AG04450 (cell line): ENCODE measurements at regions not wholly inside any gene's neighbourhood (a gene's known extent, or its start where the extent isn't known, plus 50 kb on each side); places are given as distances from the start of the nearest gene placed in this dataset.

Experiments used
- CTCF ChIA-PET: fragments of 300-600, 350-600 bp; formaldehyde crosslinking; extraction: SDS; loops from one replicate; lab custom pipeline; 2022; ENCODE audit warnings: antibody characterized with exemption, inconsistent platforms; lab: Charles Lee
- POLR2A ChIA-PET: fragments of 350-600 bp; formaldehyde crosslinking; extraction: SDS; loops from one replicate; lab custom pipeline; 2021; ENCODE audit warnings: antibody characterized with exemption, inconsistent platforms; lab: Yijun Ruan, JAX
- DNase-seq: peaks from one replicate; pipeline ENCODE4 v3.0.0-alpha.2; 2011; ENCODE audit warnings: low read depth, low spot score
- H3K27ac ChIP-seq: one replicate; pipeline ENCODE4 v1.5.1; 2012; ENCODE audit warnings: low read depth, low read length, control low read depth
- H3K27me3 ChIP-seq: one replicate; pipeline ENCODE4 v1.6.0; 2012; ENCODE audit warnings: low read length; ENCODE audit not compliant: control insufficient read depth, insufficient read depth
- H3K4me3 ChIP-seq: 2 replicates; pipeline ENCODE4 v1.5.1; 2011; ENCODE audit warnings: mild to moderate bottlenecking, low read depth, low read length, control low read depth
- H3K9me3 ChIP-seq: 2 replicates; pipeline ENCODE4 v1.5.1; 2012; ENCODE audit warnings: low read length; ENCODE audit not compliant: control insufficient read depth, insufficient read depth
- CTCF ChIP-seq: IDR thresholded peaks from 2 replicates; pipeline ENCODE4 v1.5.1; 2011; ENCODE audit warnings: low read depth, low read length, control low read depth, inconsistent platforms

DNA sequence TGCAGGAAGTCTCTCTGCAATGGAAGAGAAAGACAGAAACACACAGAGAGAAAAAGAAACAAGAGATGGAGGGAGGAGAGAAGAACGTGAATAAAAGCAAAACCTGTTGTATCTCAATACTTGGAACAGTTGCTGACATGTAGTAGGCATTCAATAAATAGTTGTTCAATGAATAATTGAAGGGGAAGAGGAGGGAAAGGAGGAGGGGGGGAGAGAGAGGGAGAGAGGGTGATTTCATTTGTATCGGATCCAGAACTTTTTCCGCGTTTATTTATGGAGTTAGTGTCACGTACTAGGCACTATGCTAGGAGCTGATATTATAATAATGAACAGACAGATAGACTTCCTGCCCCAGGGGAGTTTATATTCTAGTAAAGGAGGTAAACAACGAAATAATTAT lies 144.1 kb downstream of the OMA1 start:
- Histone ChIP-seq H3K27ac (no peak overlapping the region), H3K4me3 (no peak overlapping the region), H3K27me3 (no peaks in the 10 kb centered on the region), H3K9me3 (no peaks in the 10 kb centered on the region)
- ChIA-PET POLR2A (no interaction called here), CTCF (no interaction called here)
- DNase-seq = no peak
- TF ChIP-seq CTCF = no peak

GRCh38 chr1:58401991-58402390 lies 144.5 kb downstream of the OMA1 start:
- ChIA-PET POLR2A (no interaction called here), CTCF (no interaction called here)
- TF ChIP-seq CTCF = no peak
- H3K27me3 ChIP-seq = no peaks in the 10 kb centered on the region
- H3K9me3 ChIP-seq = no peaks in the 10 kb centered on the region
- DNase-seq = no peak
- H3K4me3 ChIP-seq = no peak overlapping the region
- no peak overlapping the region for H3K27ac ChIP-seq

DNA sequence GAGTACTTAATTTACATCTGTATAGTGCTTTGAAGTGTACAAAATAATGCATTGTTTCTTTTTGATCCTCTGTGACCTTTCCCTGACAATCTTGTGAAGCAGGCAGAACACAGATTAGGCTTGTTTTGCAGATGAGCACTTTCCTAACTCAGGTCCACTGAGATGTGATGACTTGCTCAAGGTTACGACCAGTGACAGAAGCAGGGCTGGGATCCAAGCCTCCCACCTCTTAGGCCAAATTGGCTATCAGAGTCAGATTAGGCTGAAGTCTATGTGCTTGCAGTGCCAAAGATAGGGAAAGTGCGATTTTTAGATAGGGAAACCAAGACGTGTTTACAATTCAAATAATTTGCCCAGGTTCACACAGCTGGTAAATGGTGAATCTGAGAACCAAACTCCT lies 147.3 kb downstream of the OMA1 start:
- POLR2A ChIA-PET = no interaction called here
- H3K27ac ChIP-seq = no peak overlapping the region
- no peak overlapping the region for H3K4me3 ChIP-seq
- no peaks in the 10 kb centered on the region for H3K27me3 ChIP-seq
- DNase-seq = no peak
- no peak for TF ChIP-seq CTCF
- CTCF ChIA-PET = no interaction called here
- no peaks in the 10 kb centered on the region for H3K9me3 ChIP-seq

DNA sequence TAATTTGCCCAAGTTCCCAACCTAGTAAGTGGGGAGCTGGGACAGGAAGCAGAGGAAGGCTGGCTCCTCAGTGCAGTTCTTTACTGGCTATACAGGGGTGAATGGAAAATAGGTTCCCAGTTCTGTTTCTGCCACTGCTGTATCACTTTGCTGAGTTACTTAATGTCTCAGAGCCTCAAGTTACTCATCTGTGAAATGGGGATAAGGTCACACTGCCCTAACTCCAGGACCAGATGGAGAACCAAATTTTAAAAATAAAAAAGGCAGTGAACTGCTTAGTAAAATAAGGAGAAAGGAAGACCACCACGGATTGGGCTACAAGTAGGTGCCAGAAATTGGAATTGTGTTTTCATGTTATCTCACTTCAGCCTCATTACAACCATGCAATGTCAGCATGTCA lies 147.8 kb downstream of the OMA1 start:
- Histone ChIP-seq H3K27ac (no peak overlapping the region), H3K4me3 (no peak overlapping the region), H3K27me3 (no peaks in the 10 kb centered on the region), H3K9me3 (no peaks in the 10 kb centered on the region)
- ChIA-PET CTCF (no interaction called here), POLR2A (no interaction called here)
- no peak for TF ChIP-seq CTCF
- DNase-seq = no peak

DNA sequence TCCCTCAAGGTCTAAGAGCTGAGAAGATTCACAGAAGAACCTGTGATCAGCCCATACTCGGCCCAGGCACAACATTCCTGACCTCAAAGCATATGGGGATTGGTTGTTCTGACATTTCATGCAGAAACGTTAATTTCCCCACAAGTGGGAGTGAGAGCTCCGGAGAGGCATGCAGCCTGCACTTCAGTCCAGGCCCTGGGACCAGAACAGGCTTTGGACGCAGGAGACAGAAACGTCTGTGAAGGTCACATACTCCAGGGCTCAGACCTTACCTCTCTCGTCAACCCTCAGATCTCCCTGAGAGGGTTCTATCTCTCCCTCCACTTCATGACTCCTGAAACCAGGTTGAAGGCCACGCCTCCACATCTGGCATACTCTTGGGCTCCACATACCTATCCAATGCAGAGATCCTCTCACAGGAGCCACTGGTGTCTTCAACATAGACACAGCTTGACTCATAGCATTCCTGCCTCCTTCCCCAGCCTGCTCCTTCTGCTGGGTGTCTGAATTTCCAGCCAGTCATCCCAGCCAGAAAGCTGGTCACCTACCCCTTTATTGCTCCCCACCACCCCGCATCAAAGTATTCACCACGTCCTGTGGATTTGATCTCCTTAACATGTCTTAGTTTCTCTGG lies 149.2 kb downstream of the OMA1 start:
- no peak overlapping the region for H3K27ac ChIP-seq
- H3K9me3 ChIP-seq = no peaks in the 10 kb centered on the region
- no peaks in the 10 kb centered on the region for H3K27me3 ChIP-seq
- CTCF ChIA-PET = no interaction called here
- POLR2A ChIA-PET = interaction anchor here (1.2 kb wide), 1 partner anchor 35 kb away, joined by 3 read pairs; no protein-coding TSS in a partner anchor
- DNase-seq = peak; percentile 48
- no peak overlapping the region for H3K4me3 ChIP-seq
- no peak for TF ChIP-seq CTCF
